KMS-11 (cell line): ENCODE measurements at regions not wholly inside any gene's neighbourhood (a gene's known extent, or its start where the extent isn't known, plus 50 kb on each side); places are given as distances from the start of the nearest gene placed in this dataset.

Experiments
- H2AFZ ChIP-seq: fragments of 200-600 bp; sonication (generic); 2 replicates; pipeline ENCODE4 v1.6.1; 2016; ENCODE audit warnings: antibody characterized with exemption, mixed run types, low read depth
- H3K27ac ChIP-seq: fragments of 200-600 bp; sonication (generic); 2 replicates; pipeline ENCODE4 v1.6.1; 2016; ENCODE audit warnings: mild to moderate bottlenecking, mixed run types
- H3K27me3 ChIP-seq: fragments of 200-600 bp; sonication (generic); 2 replicates; pipeline ENCODE4 v1.6.1; 2017; ENCODE audit warnings: mild to moderate bottlenecking, low read depth, mixed run types, moderate library complexity; ENCODE audit not compliant: insufficient read depth
- H3K36me3 ChIP-seq: fragments of 200-600 bp; sonication (generic); 2 replicates; pipeline ENCODE4 v1.6.1; 2017; ENCODE audit warnings: mild to moderate bottlenecking, mixed run types; ENCODE audit not compliant: insufficient read depth
- H3K4me1 ChIP-seq: fragments of 200-600 bp; sonication (generic); 2 replicates; pipeline ENCODE4 v1.6.1; 2016; ENCODE audit warnings: mild to moderate bottlenecking, low read depth, mixed run types; ENCODE audit not compliant: poor library complexity, severe bottlenecking
- H3K4me2 ChIP-seq: fragments of 200-600 bp; sonication (generic); 2 replicates; pipeline ENCODE4 v1.7.0; 2016; ENCODE audit warnings: mild to moderate bottlenecking, mixed run types
- H3K4me3 ChIP-seq: fragments of 200-600 bp; sonication (generic); IDR thresholded peaks from 2 replicates; pipeline ENCODE4 v1.6.1; 2017; ENCODE audit warnings: low read depth, low read length, mixed read lengths; ENCODE audit not compliant: insufficient read depth
- H3K79me2 ChIP-seq: fragments of 200-600 bp; sonication (generic); 2 replicates; pipeline ENCODE4 v1.6.1; 2016; ENCODE audit warnings: low read depth, mixed run types; ENCODE audit not compliant: insufficient read depth
- H3K9ac ChIP-seq: fragments of 200-600 bp; sonication (generic); 2 replicates; pipeline ENCODE4 v1.6.1; 2016; ENCODE audit warnings: mild to moderate bottlenecking, mixed run types
- H4K20me1 ChIP-seq: fragments of 200-600 bp; sonication (generic); 2 replicates; pipeline ENCODE4 v1.6.1; 2016; ENCODE audit warnings: mild to moderate bottlenecking, mixed run types; ENCODE audit not compliant: insufficient read depth
- TF ChIP-seq, protein P1 (sequence below): fragments of 200-600 bp; sonication (generic); conservative IDR thresholded peaks from 2 replicates; pipeline ENCODE4 v1.6.1; 2017; ENCODE audit warnings: low read depth, mild to moderate bottlenecking, antibody characterized with exemption, low read length, moderate library complexity, mixed read lengths

DNA sequence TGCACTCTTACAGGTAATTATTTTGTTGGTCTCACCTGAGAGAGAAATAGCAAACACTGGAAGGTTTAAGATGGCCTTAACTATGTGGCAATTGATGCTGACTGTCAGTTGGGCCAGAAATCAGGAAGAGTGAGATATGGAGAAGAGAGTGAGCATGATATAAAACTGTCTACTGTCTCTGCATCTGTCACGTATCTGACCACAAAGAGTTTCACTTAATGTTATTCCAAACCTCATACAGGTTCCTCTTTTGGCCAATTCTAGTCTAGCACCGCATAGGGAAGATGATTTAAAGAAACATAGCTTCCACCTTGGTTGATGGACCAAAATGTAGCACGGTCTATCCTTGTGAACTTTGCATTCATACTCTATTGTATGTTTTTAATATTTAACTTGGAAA, 381.0 kb upstream of the BOD1L1 start:
- Histone ChIP-seq H4K20me1 (no peaks in the 10 kb centered on the region), H3K4me2 (no peak overlapping the region)

DNA sequence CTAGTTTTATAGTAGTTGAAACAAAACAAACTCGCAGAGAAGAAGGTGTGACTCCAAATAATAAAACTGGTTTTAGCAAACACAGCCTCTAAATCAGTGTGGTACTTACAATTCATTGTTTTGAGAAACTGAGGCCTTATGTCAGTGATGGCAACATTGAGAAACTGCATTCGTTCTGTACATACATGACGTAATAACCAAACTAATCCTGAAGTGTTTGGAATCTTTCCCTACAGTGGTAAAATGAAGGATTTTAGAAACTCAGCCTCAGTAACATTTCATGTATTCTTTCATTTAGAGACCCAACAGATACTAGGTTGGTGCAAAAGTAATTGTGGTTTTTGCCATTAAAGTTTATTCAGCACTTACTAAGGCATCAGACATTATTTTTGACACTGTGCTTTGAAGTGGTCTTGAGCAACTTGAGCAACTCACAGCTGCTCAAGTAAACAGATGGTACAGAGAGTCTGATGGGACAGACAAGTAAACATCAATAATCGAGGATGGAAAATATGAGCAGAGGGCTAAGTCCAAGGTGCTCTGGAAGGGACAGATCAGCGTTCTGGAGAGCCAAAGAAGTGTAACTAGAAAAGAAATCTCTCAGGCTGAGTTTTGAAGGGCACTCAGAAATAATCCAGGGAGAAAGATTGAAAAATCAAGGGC, 390.8 kb upstream of the BOD1L1 start:
- Histone ChIP-seq H3K27ac (no peak overlapping the region), H3K79me2 (no peaks in the 10 kb centered on the region), H3K36me3 (no peaks in the 10 kb centered on the region), H2AFZ (no peak overlapping the region), H3K4me1 (no peaks in the 10 kb centered on the region), H3K9ac (no peak overlapping the region), H3K4me3 (no peak overlapping the region), H4K20me1 (no peaks in the 10 kb centered on the region), H3K4me2 (no peak overlapping the region), H3K27me3 (no peaks in the 10 kb centered on the region)
- TF ChIP-seq, protein P1, sequence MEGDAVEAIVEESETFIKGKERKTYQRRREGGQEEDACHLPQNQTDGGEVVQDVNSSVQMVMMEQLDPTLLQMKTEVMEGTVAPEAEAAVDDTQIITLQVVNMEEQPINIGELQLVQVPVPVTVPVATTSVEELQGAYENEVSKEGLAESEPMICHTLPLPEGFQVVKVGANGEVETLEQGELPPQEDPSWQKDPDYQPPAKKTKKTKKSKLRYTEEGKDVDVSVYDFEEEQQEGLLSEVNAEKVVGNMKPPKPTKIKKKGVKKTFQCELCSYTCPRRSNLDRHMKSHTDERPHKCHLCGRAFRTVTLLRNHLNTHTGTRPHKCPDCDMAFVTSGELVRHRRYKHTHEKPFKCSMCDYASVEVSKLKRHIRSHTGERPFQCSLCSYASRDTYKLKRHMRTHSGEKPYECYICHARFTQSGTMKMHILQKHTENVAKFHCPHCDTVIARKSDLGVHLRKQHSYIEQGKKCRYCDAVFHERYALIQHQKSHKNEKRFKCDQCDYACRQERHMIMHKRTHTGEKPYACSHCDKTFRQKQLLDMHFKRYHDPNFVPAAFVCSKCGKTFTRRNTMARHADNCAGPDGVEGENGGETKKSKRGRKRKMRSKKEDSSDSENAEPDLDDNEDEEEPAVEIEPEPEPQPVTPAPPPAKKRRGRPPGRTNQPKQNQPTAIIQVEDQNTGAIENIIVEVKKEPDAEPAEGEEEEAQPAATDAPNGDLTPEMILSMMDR = no peak

More for the DNA sequence above, 381.0 kb upstream of the BOD1L1 start:
- Histone ChIP-seq H3K4me1 (no peaks in the 10 kb centered on the region), H2AFZ (no peak overlapping the region), H3K79me2 (no peaks in the 10 kb centered on the region), H3K27ac (no peak overlapping the region), H3K4me3 (no peak overlapping the region), H3K9ac (no peak overlapping the region), H3K27me3 (no peaks in the 10 kb centered on the region), H3K36me3 (no peaks in the 10 kb centered on the region)
- TF ChIP-seq, protein P1 = no peak

DNA sequence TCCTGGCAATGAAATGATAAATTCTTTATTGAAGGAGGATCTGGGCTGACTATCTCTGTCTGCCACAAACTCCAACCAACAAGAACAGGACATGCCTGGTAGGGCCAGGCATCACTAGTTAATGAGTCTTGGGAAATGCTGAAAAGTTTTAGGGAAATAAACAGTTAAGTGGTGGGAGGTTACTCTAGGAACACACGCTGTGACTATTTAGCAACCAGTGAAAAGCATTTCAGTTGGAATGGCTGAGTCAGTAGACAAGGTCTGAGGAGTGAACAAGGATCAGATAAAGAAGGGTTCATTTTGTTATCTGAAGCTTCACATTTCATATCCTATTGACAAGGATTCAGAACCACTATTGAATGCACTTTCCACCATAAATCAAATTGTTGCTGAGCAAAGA, 394.9 kb upstream of the BOD1L1 start:
- H3K9ac ChIP-seq = no peak overlapping the region
- H3K27ac ChIP-seq = no peak overlapping the region
- H3K27me3 ChIP-seq = no peaks in the 10 kb centered on the region
- H3K4me2 ChIP-seq = no peak overlapping the region
- H3K4me3 ChIP-seq = no peak overlapping the region
- no peak overlapping the region for H2AFZ ChIP-seq
- no peaks in the 10 kb centered on the region for H3K79me2 ChIP-seq
- no peaks in the 10 kb centered on the region for H4K20me1 ChIP-seq
- no peaks in the 10 kb centered on the region for H3K36me3 ChIP-seq
- no peaks in the 10 kb centered on the region for H3K4me1 ChIP-seq
- TF ChIP-seq, protein P1 = no peak

DNA sequence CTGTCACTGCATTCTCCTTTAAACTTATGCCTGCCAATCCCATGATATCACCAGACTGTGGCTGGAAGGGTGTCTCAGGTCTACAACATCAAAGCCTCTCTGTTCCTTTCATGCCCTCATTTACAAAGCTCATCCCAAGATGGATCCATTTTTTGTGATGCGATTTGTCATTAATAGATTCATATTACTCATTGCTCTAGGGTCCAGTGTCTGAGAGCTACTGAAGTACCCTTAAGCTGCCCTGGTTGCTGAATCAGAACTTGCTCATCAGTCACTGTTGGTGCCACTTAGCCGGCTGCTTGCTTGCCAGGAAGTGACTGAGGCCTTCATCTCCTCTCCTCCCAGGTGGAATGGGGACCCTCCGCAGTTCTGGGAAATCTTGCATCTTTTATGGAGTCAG, 395.5 kb upstream of the BOD1L1 start:
- Histone ChIP-seq H4K20me1 (no peaks in the 10 kb centered on the region), H3K27ac (no peak overlapping the region), H3K4me3 (no peak overlapping the region), H3K79me2 (no peaks in the 10 kb centered on the region), H2AFZ (no peak overlapping the region), H3K9ac (no peak overlapping the region), H3K27me3 (no peaks in the 10 kb centered on the region), H3K36me3 (no peaks in the 10 kb centered on the region), H3K4me1 (no peaks in the 10 kb centered on the region), H3K4me2 (no peak overlapping the region)
- TF ChIP-seq, protein P1 = no peak
